H9 (cell line): ENCODE measurements at regions not wholly inside any gene's neighbourhood (a gene's known extent, or its start where the extent isn't known, plus 50 kb on each side); places are given as distances from the start of the nearest gene placed in this dataset.

Experiments used
- DNase-seq: peaks from one replicate; pipeline ENCODE4 v3.0.0-alpha.2; 2017
- H2AFZ ChIP-seq: one replicate; pipeline ENCODE4 v1.6.1; 2013; ENCODE audit warnings: mild to moderate bottlenecking, low read length, control low read depth, moderate library complexity
- H2AK5ac ChIP-seq: 2 replicates; pipeline ENCODE4 v1.6.1; 2013; ENCODE audit warnings: low read length, control low read depth, mixed read lengths; ENCODE audit not compliant: insufficient read length
- H2BK120ac ChIP-seq: one replicate; pipeline ENCODE4 v1.6.1; 2013; ENCODE audit warnings: low read depth, mild to moderate bottlenecking, low read length, control low read depth, inconsistent platforms; ENCODE audit not compliant: poor library complexity, severe bottlenecking
- H2BK12ac ChIP-seq: 2 replicates; pipeline ENCODE4 v1.6.1; 2013; ENCODE audit warnings: low read length, control low read depth, mixed read lengths, low read depth; ENCODE audit not compliant: insufficient read length
- H2BK15ac ChIP-seq: 2 replicates; pipeline ENCODE4 v1.6.1; 2013; ENCODE audit warnings: low read depth, low read length, control low read depth
- H2BK20ac ChIP-seq: one replicate; pipeline ENCODE4 v1.6.1; 2013; ENCODE audit warnings: low read depth, mild to moderate bottlenecking, low read length, control low read depth, inconsistent platforms; ENCODE audit not compliant: poor library complexity, severe bottlenecking
- H2BK5ac ChIP-seq: 2 replicates; pipeline ENCODE4 v1.6.1; 2013; ENCODE audit warnings: low read length, control low read depth, mixed read lengths; ENCODE audit not compliant: insufficient read length
- H3K14ac ChIP-seq: 2 replicates; pipeline ENCODE4 v1.6.1; 2013; ENCODE audit warnings: low read length, control low read depth; ENCODE audit not compliant: insufficient read depth
- H3K18ac ChIP-seq: 2 replicates; pipeline ENCODE4 v1.6.1; 2013; ENCODE audit warnings: low read depth, mild to moderate bottlenecking, mixed read lengths, low read length, control low read depth; ENCODE audit not compliant: insufficient read length
- H3K23ac ChIP-seq: 2 replicates; pipeline ENCODE4 v1.6.1; 2013; ENCODE audit warnings: low read length, control low read depth, mixed read lengths, low read depth; ENCODE audit not compliant: insufficient read length
- H3K23me2 ChIP-seq: 2 replicates; pipeline ENCODE4 v1.6.1; 2013; ENCODE audit warnings: low read depth, mild to moderate bottlenecking, mixed read lengths, low read length, control low read depth; ENCODE audit not compliant: insufficient read length, poor library complexity, severe bottlenecking
- H3K27ac ChIP-seq: 2 replicates; pipeline ENCODE4 v1.5.1; 2013; ENCODE audit warnings: low read length, control low read depth, mixed read lengths, low read depth; ENCODE audit not compliant: insufficient read length
- H3K27me3 ChIP-seq: 2 replicates; pipeline ENCODE4 v1.6.1; 2013; ENCODE audit warnings: low read length, control low read depth, inconsistent platforms; ENCODE audit not compliant: insufficient read depth
- H3K4ac ChIP-seq: 2 replicates; pipeline ENCODE4 v1.6.1; 2013; ENCODE audit warnings: low read depth, mild to moderate bottlenecking, control low read depth, inconsistent platforms, low read length, moderate library complexity
- H3K4me1 ChIP-seq: 2 replicates; pipeline ENCODE4 v1.6.1; 2013; ENCODE audit warnings: low read length, control low read depth, inconsistent platforms; ENCODE audit not compliant: insufficient read depth
- H3K4me2 ChIP-seq: 2 replicates; pipeline ENCODE4 v1.6.1; 2013; ENCODE audit warnings: low read length, control low read depth, mixed read lengths; ENCODE audit not compliant: insufficient read length, insufficient read depth
- H3K56ac ChIP-seq: 2 replicates; pipeline ENCODE4 v1.6.1; 2013; ENCODE audit warnings: low read depth, mild to moderate bottlenecking, mixed read lengths, low read length, control low read depth; ENCODE audit not compliant: insufficient read length
- H3K79me1 ChIP-seq: 2 replicates; pipeline ENCODE4 v1.6.1; 2013; ENCODE audit warnings: low read depth, mild to moderate bottlenecking, moderate library complexity, low read length, control low read depth, inconsistent platforms; ENCODE audit not compliant: insufficient read depth, poor library complexity, severe bottlenecking
- H3K79me2 ChIP-seq: 2 replicates; pipeline ENCODE4 v1.6.1; 2013; ENCODE audit warnings: low read length, control low read depth, inconsistent platforms; ENCODE audit not compliant: insufficient read depth
- H3K9ac ChIP-seq: 2 replicates; pipeline ENCODE4 v1.6.1; 2013; ENCODE audit warnings: low read length, control low read depth, mixed read lengths; ENCODE audit not compliant: insufficient read length; ENCODE audit errors: extremely low read depth
- H3K9me3 ChIP-seq: one replicate; pipeline ENCODE4 v1.6.1; 2013; ENCODE audit warnings: low read depth, low read length, inconsistent platforms; ENCODE audit not compliant: control insufficient read depth
- H3T11ph ChIP-seq: one replicate; pipeline ENCODE4 v1.6.1; 2013; ENCODE audit warnings: mild to moderate bottlenecking, low read length, control low read depth, inconsistent platforms
- H4K20me1 ChIP-seq: one replicate; pipeline ENCODE4 v1.6.1; 2013; ENCODE audit not compliant: control insufficient read depth, insufficient read length, insufficient read depth
- H4K5ac ChIP-seq: 2 replicates; pipeline ENCODE4 v1.6.1; 2013; ENCODE audit warnings: low read depth, mild to moderate bottlenecking, mixed read lengths, low read length, control low read depth; ENCODE audit not compliant: insufficient read length
- H4K8ac ChIP-seq: replicated peaks from 2 replicates; pipeline ENCODE4 v1.6.1; 2013; ENCODE audit warnings: low read length, control low read depth, mixed read lengths, low read depth; ENCODE audit not compliant: insufficient read length
- H4K91ac ChIP-seq: 2 replicates; pipeline ENCODE4 v1.6.1; 2013; ENCODE audit warnings: low read depth, mild to moderate bottlenecking, moderate library complexity, mixed read lengths, low read length, control low read depth; ENCODE audit not compliant: insufficient read length
- H3K27ac Mint-ChIP-seq, 3 experiments: 2 replicates in 2 of 3; 3 replicates in 1 of 3; pipeline ENCODE4 v1.8.0; 2020 to 2021; ENCODE audit warnings: mixed read lengths in 3 of 3, mild to moderate bottlenecking in 1 of 3, moderate library complexity in 1 of 3
- H3K27me3 Mint-ChIP-seq: 2 replicates; pipeline ENCODE4 v1.8.0; 2021; ENCODE audit warnings: low read depth, mild to moderate bottlenecking, moderate library complexity, mixed read lengths
- H3K36me3 Mint-ChIP-seq, 3 experiments: 2 replicates in 2 of 3; 3 replicates in 1 of 3; pipeline ENCODE4 v1.8.0; 2020 to 2021; ENCODE audit warnings: low read depth in 3 of 3, mixed read lengths in 3 of 3; ENCODE audit not compliant: insufficient read depth in 1 of 3
- H3K4me1 Mint-ChIP-seq, 2 experiments: 2 replicates each; pipeline ENCODE4 v1.8.0; 2020; ENCODE audit warnings: mixed read lengths in 2 of 2
- H3K4me3 Mint-ChIP-seq, 2 experiments: 2 replicates in 1 of 2; 3 replicates in 1 of 2; pipeline ENCODE4 v1.8.0; 2020 to 2021; ENCODE audit warnings: mild to moderate bottlenecking in 2 of 2, mixed read lengths in 2 of 2, moderate library complexity in 1 of 2
- H3K9me3 Mint-ChIP-seq, 2 experiments: 2 replicates in 1 of 2; 3 replicates in 1 of 2; pipeline ENCODE4 v1.8.0; 2020; ENCODE audit warnings: mild to moderate bottlenecking in 2 of 2, mixed read lengths in 2 of 2, moderate library complexity in 1 of 2
- CTCF ChIP-seq: fragments of 200-600 bp; sonication (generic); conservative IDR thresholded peaks from 3 replicates; pipeline ENCODE4 v1.8.0; 2021; ENCODE audit warnings: antibody characterized with exemption, mild to moderate bottlenecking
- WGBS: extraction: QIAGEN DNeasy Blood & Tissue Kit; methylation state at CpG from one replicate; pipeline ENCODE4 v1.1.7; 2013; ENCODE audit warnings: missing lambda C conversion rate, low lambda C conversion rate, mixed read lengths; ENCODE audit not compliant: insufficient read length; ENCODE audit errors: extremely low coverage; 5-methylcytosine and 5-hydroxymethylcytosine counted together

GRCh38 chr2:128395196-128395595, 76.5 kb upstream of the HS6ST1 start:
- Histone ChIP-seq H3K4me1 (peaks cover 4% of the 10 kb centered on the region; the same call in 1 of the 2 replicates), H3T11ph (no peak overlapping the region), H4K5ac (no peak overlapping the region), H2BK120ac (no peak overlapping the region), H3K4ac (no peak overlapping the region), H3K23ac (no peak overlapping the region), H3K79me1 (no peaks in the 10 kb centered on the region), H4K20me1 (no peaks in the 10 kb centered on the region), H3K27ac (no peak overlapping the region), H4K91ac (no peak overlapping the region), H2BK5ac (no peak overlapping the region), H3K9ac (no peak overlapping the region), H3K56ac (no peak overlapping the region), H2AFZ (no peak overlapping the region), H2BK15ac (no peak overlapping the region), H2BK12ac (no peak overlapping the region), H2BK20ac (no peak overlapping the region), H3K27me3 (no peaks in the 10 kb centered on the region), H2AK5ac (no peak overlapping the region), H4K8ac (no peak overlapping the region), H3K14ac (no peak overlapping the region), H3K9me3 (no peaks in the 10 kb centered on the region), H3K18ac (no peak overlapping the region), H3K79me2 (no peaks in the 10 kb centered on the region), H3K23me2 (no peaks in the 10 kb centered on the region), H3K4me2 (no peak overlapping the region)
- TF ChIP-seq CTCF, result no peak
- DNase-seq, result no peak
- Mint-ChIP-seq H3K4me1 (peaks cover 25 to 28% of the 10 kb centered on the region in 2 experiments), H3K9me3 (peaks cover 0 to 5% of the 10 kb centered on the region in 2 experiments; a peak in 1 of 5 replicates), H3K4me3 (no peak overlapping the region; a peak in 1 of 5 replicates), H3K36me3 (peaks cover 0 to 4% (median 0%) of the 10 kb centered on the region in 3 experiments; a peak in 2 of 7 replicates), H3K27me3 (peaks cover 2% of the 10 kb centered on the region; the same call in 1 of the 2 replicates), H3K27ac (no peak overlapping the region)
- WGBS, result no CpG with 5 or more reads among the region's 10 CpGs
